ENCODE measurements at regions not wholly inside any gene's neighbourhood (a gene's known extent, or its start where the extent isn't known, plus 50 kb on each side); places are given as distances from the start of the nearest gene placed in this dataset.

- TF ChIP-seq CTCF (IDR thresholded peaks at IDR 0.05) = no peak
- no peak for TF ChIP-seq EP300 (IDR thresholded peaks at IDR 0.05; ENCODE audit: low read depth)
Measured at GRCh38 chr4:18878561-18878960, 857.0 kb upstream of the LCORL start.

Data from transverse colon (tissue), 3 donors.